ENCODE measurements at regions not wholly inside any gene's neighbourhood (a gene's known extent, or its start where the extent isn't known, plus 50 kb on each side); places are given as distances from the start of the nearest gene placed in this dataset.

DNA sequence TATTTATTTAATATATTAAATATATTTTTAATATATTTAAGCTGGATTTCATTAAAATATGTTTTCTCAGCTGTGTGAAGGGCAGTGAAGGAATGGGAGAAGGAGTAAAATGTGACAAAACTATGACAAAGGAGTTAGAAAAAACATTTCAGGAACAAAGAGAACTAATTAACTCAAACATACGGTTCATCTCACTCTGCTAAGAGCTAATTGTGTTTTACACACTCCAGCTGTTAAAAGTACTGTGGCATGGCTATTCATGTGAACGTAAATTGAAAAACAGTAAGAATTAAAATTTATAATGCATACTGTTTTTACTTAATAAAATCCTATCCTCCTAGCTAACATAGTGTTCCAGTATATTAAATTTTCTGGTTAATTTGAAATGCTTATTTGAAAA lies 262.5 kb upstream of the GNAI1 start:
- TF ChIP-seq USF2 (CRISPR knock-in tag; IDR thresholded peaks at IDR 0.05), result no peak
- no peak for TF ChIP-seq CTCF (IDR thresholded peaks at IDR 0.05)
- no peak for TF ChIP-seq RELA (CRISPR knock-in tag; IDR thresholded peaks at IDR 0.05; ENCODE audit: borderline replicate concordance)
- TF ChIP-seq MXD4 (CRISPR knock-in tag; IDR thresholded peaks at IDR 0.05; ENCODE audit: borderline replicate concordance), result no peak
- TF ChIP-seq ARID4B (CRISPR knock-in tag; IDR thresholded peaks at IDR 0.05; ENCODE audit: borderline replicate concordance), result no peak
- no peak for TF ChIP-seq ZBTB21 (CRISPR knock-in tag; IDR thresholded peaks at IDR 0.05; ENCODE audit: borderline replicate concordance)
- TF ChIP-seq, protein P1, sequence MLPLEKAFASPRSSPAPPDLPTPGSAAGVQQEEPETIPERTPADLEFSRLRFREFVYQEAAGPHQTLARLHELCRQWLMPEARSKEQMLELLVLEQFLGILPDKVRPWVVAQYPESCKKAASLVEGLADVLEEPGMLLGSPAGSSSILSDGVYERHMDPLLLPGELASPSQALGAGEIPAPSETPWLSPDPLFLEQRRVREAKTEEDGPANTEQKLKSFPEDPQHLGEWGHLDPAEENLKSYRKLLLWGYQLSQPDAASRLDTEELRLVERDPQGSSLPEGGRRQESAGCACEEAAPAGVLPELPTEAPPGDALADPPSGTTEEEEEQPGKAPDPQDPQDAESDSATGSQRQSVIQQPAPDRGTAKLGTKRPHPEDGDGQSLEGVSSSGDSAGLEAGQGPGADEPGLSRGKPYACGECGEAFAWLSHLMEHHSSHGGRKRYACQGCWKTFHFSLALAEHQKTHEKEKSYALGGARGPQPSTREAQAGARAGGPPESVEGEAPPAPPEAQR (CRISPR knock-in tag; IDR thresholded peaks at IDR 0.05), result no peak
- TF ChIP-seq ATF1 (CRISPR knock-in tag; IDR thresholded peaks at IDR 0.05), result no peak
- TF ChIP-seq ZNF232 (CRISPR knock-in tag; IDR thresholded peaks at IDR 0.05), result no peak
